ENCODE measurements at regions not wholly inside any gene's neighbourhood (a gene's known extent, or its start where the extent isn't known, plus 50 kb on each side); places are given as distances from the start of the nearest gene placed in this dataset.
"Not testable (repeated sequence)": the region's sequence is repeated elsewhere in the genome, so short reads cannot be mapped to it uniquely, and the experiment has no call there.

GRCh38 chr9:87781331-87781730 lies 55.4 kb downstream of the CTSL start:
- intact Hi-C loops (cut with DNase I), result no loop called here
- DNase-seq, result no peak

- peak in 1 of 10 donors; percentile 2 for DNase-seq
- intact Hi-C loops (cut with DNase I), result no loop called here
These were observed 57.3 kb downstream of the CTSL start for GRCh38 chr9:87783180-87783579.

- peak in 1 of 10 donors; percentile 17 for DNase-seq
- intact Hi-C loops (cut with DNase I), result not testable (repeated sequence)
These were observed 59.5 kb downstream of the CTSL start for GRCh38 chr9:87785315-87785970.

DNA sequence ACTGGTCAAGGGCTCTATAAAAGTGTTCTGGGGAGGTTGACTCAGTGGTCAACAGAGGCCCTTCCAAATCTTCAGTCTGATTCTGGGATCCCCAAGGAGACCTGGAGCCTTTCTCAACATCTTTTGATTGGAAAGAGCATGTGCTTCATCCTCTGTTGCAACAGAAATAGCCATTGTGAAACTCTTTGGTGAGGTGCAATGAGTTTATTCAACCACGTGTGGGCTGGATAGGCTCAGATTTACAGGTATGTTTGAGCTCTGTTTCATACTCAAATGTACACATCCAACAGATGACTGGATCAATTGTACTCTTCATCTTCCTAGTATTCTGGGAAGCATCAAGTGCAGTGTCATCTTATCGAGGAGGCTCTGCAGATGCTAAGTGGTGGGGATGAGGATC lies 60.5 kb downstream of the CTSL start:
- intact Hi-C loops (cut with DNase I), result no loop called here
- no peak for DNase-seq

- DNase-seq, result peak in 1 of 10 donors; percentile 9
These were observed 61.0 kb downstream of the CTSL start for GRCh38 chr9:87786876-87787275.

GRCh38 chr9:87787735-87788134 lies 61.8 kb downstream of the CTSL start:
- peak in 1 of 10 donors; percentile 15 for DNase-seq
- intact Hi-C loops (cut with DNase I), result no loop called here

More at GRCh38 chr9:87786876-87787275, 61.0 kb downstream of the CTSL start:
- intact Hi-C loops (cut with DNase I), result no loop called here

DNA sequence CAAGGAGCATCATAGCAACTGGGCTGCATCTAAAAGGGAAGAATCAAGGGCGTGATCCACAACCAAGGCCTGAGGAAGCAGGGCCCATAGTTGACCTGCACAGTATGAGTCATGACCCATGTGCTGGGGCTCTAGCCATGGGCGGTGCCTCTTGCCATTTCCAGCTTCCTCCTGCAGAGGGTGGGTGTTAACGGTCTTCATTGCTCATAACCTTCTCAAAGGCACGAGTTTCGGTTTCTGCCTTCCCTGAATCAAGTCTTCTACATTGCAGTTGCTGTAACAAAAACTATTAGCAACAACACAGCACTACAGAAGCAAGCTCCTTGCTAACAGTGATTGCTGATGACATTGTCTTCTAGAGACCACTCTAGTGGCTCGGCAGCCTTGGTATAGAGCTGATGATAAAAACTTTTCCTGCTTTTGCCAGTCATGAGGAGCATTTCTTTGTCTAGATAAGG lies 66.9 kb downstream of the CTSL start:
- intact Hi-C loops (cut with DNase I), result no loop called here
- DNase-seq, result peak in 2 of 10 donors; percentile 39 to 86

GRCh38 chr9:87793292-87793691 lies 67.4 kb downstream of the CTSL start:
- no peak for DNase-seq
- intact Hi-C loops (cut with DNase I), result no loop called here

- DNase-seq, result no peak
- intact Hi-C loops (cut with DNase I), result no loop called here
These were observed 69.3 kb downstream of the CTSL start for GRCh38 chr9:87795178-87795577.

- intact Hi-C loops (cut with DNase I), result no loop called here
These were observed 70.3 kb downstream of the CTSL start for GRCh38 chr9:87796196-87796595.

DNA sequence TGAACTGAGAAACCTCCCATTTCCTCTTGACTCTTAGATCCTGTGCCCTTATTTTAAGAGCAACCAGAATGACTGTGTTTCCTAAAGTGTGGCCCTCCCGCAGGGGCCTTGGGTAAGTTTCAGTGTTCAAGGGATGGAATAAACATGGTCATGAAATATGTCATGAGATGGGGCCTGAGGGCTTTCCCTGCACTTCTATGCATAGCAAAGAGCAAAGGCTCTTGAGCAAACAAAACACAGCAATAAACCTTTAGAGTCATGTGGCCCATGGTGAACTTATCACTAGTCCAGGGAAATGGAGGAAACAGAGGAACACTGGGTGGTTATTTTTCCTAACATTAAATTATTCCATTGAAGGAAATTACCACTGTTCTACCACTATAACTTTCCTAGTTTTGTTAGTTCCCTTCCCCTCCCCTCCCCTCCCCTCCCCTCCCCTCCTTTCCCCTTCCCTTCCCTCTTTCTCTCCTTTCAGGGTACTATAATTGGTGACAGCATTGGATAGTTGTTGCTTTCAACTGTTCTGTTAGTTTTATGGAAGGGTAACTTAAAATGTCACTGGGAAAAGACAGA lies 72.4 kb downstream of the CTSL start:
- intact Hi-C loops (cut with DNase I), result no loop called here
- DNase-seq, result no peak

More at GRCh38 chr9:87796196-87796595, 70.3 kb downstream of the CTSL start:
- DNase-seq, result no peak

GRCh38 chr9:87799503-87799902 lies 73.6 kb downstream of the CTSL start:
- intact Hi-C loops (cut with DNase I), result no loop called here
- no peak for DNase-seq

DNA sequence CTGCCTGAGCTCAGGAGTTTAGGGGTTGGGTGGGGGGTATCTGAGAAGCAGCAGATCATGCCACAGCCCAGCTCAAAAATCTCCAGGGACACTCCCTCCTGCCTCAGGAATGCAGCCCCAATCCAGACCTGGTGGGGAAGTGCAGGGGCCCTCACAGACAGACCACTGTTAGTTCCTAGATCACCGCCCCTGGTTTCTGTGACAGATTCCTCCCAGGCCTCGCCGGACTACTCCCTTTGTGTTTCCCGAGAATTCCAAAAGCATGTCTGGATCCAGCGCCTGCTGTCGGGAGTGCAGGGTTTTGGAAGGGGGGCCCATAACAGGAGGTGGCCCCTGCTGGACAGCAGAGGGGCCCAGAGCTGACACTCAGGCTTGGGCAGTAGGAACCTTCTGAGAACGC lies 74.5 kb downstream of the CTSL start:
- intact Hi-C loops (cut with DNase I), result no loop called here
- no peak for DNase-seq

DNA sequence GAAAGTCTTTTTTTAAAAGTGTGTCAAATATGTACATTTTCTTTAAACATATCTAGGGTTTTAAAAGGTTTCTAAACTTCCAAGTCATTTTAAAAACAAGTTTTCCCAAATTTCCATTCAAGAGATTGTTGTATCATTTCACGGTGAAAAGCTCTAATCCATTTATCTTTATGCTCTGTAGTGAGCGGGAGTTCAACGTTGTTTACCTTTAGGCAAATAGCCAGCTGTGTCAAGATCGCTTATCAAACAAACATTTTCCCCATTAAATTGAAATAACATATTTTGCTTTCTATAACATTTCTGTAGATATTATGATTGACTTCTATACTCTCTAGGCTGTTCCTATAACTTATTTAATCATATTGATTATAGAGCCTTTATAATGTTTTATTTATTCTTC lies 75.1 kb downstream of the CTSL start:
- no peak for DNase-seq
- intact Hi-C loops (cut with DNase I), result no loop called here

GRCh38 chr9:87803166-87803565 lies 77.2 kb downstream of the CTSL start:
- intact Hi-C loops (cut with DNase I), result no loop called here

GRCh38 chr9:87803623-87804345 lies 77.9 kb downstream of the CTSL start:
- DNase-seq, result no peak
- intact Hi-C loops (cut with DNase I), result no loop called here

More at GRCh38 chr9:87803166-87803565, 77.2 kb downstream of the CTSL start:
- DNase-seq, result no peak

DNA sequence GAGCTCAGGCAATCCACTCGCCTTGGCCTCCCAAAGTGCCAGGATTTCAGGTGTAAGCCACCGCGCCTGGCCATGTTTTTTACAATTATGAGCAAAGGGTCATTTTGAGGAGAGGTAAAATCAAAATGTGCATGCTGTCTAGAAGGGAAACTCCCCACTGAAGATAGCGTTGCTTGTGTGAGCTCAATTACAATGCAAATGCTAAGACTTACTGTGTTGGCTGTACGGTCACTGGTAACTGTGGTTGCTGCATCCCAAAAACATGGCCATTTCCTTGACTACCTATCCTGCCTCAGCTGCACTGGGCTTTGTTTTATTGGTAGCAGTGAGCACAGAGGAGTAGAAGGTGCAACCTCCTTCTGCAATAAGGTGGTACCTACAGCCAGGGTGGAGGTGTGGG lies 77.4 kb upstream of the SPATA31E1 start:
- no peak for DNase-seq
- intact Hi-C loops (cut with DNase I), result no loop called here

DNA sequence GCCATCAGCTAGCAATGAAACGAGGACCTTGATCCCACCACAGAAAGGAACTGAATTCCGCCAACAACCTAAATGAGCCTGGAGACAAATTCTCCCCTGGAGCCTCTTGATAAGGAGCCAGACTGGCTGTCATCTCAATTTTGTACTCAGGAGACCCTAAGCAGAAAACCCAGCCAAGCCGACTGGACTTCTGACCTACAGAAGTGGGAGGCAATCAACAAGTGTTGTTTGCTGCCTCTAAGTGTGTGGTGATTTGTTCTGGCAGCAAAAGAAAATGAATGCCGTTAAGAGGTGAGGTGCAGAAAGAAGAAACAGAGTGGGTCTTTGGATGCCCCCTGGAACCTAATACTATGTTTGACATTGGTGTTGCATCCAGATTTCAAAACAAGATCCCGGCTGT lies 72.7 kb upstream of the SPATA31E1 start:
- intact Hi-C loops (cut with DNase I), result no loop called here
- no peak for DNase-seq

DNA sequence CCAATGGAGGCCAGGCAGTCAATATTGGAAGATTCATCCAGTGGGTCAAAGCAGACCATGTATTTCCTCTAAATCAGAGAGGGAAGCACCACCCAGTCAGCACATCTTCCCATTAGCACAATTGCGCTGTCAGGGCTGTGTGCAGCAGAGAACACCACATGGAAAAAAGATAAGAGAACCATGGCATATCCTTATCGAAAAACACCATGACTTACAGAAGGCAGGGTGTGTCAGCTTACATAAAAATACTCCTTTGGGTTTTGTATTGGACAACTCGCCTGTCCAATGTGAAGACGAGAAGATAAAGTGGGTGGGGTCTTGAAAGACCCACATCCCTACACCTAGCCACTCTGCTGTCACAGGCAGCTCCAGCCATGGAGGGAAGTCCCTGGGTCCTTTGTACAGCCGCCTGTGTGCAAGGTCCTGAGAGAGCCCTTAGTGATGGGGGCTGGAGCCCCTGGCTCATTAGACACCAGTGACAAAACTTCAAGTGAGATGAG lies 71.9 kb upstream of the SPATA31E1 start:
- intact Hi-C loops (cut with DNase I), result no loop called here
- peak in 1 of 10 donors; percentile 54 for DNase-seq

DNA sequence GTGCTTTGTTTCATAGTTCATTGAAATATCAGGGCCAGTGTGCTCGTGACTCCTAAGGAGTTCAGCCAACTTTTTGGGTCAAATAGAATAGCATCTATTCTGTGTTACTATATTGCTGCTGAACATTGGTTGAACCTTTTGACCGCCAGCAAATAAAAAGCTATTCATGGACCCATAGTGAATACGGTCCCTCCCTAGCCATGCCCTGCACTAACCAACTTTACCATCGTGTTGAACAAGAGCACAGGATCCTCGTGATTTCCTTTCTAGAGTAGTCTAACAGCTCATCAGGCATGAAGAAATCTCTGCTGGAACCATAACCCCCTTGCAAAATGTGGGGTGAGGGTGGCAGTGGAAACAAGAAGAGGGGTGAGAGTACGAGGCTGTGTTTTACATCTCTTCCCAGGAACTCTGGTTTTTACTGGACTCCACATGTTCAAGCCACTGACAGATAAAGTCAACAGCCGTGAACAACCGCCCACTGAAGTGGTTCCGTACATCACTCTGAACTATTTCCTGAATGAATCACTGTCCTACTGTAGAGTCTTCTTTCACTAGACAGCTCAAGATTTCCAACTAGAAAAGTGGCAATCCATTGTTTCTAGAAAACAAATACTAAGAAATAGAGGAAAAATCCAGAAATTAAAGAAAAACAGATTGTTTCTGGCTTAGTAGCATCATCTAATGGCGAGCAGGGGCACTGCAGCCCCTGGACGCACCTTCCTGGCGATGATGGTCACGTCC lies 70.1 kb upstream of the SPATA31E1 start:
- intact Hi-C loops (cut with DNase I), result loop anchor here (1.0 kb wide), 1 partner anchor 134 kb away; no protein-coding TSS in a partner anchor
- DNase-seq, result peak in 2 of 10 donors; percentile 32 to 77

GRCh38 chr9:87813119-87813463 lies 69.6 kb upstream of the SPATA31E1 start:
- intact Hi-C loops (cut with DNase I), result loop anchor here (1.0 kb wide), 1 partner anchor 135 kb away; no protein-coding TSS in a partner anchor
- DNase-seq, result no peak

Measured in posterior cingulate gyrus (tissue), 11 donors.